GM12878 (cell line): ENCODE measurements at regions not wholly inside any gene's neighbourhood (a gene's known extent, or its start where the extent isn't known, plus 50 kb on each side); places are given as distances from the start of the nearest gene placed in this dataset.

Source experiments
- CHD2 ChIP-seq: IDR thresholded peaks from 2 replicates; pipeline ENCODE4 v1.6.1; 2011; ENCODE audit warnings: low read depth, low read length, improper control_type of control experiment, borderline replicate concordance
- FOXM1 ChIP-seq: IDR thresholded peaks from 2 replicates; pipeline ENCODE4 v1.6.1; 2012; ENCODE audit warnings: low read depth, mild to moderate bottlenecking, inconsistent platforms, low read length, moderate library complexity
- SIN3A ChIP-seq: IDR thresholded peaks from 2 replicates; pipeline ENCODE4 v1.6.1; 2012; ENCODE audit warnings: low read depth, low read length, improper control_type of control experiment

GRCh38 chr3:87625876-87626275, 349.5 kb upstream of the POU1F1 start:
- TF ChIP-seq FOXM1 (no peak), CHD2 (no peak), SIN3A (no peak)
